ENCODE measurements at regions not wholly inside any gene's neighbourhood (a gene's known extent, or its start where the extent isn't known, plus 50 kb on each side); places are given as distances from the start of the nearest gene placed in this dataset.

GRCh38 chr2:7338961-7339360 lies 421.7 kb downstream of the RNF144A start:
- no peak overlapping the region for H2BK12ac ChIP-seq (ENCODE audit: insufficient read length, low read depth, low read length)
- Mint-ChIP-seq H3K27me3 (ENCODE audit: low read depth) (no peaks in the 10 kb centered on the region; the same call in none of the 2 replicates), H3K36me3 (ENCODE audit: insufficient read depth in 1 of 3, low read depth in 3 of 3) (peaks cover 0 to 5% (median 4%) of the 10 kb centered on the region in 3 experiments; a peak in 3 of 7 replicates), H3K4me1 (peaks cover 0 to 5% of the 10 kb centered on the region in 2 experiments; a peak in 1 of 4 replicates), H3K27ac (no peak overlapping the region; a peak in 1 of 7 replicates), H3K9me3 (peaks cover 0 to 3% of the 10 kb centered on the region in 2 experiments; a peak in 1 of 5 replicates), H3K4me3 (no peak overlapping the region)
- no peak overlapping the region for H2BK20ac ChIP-seq (ENCODE audit: low read depth, low read length, poor library complexity, severe bottlenecking)
- H3K9ac ChIP-seq (ENCODE audit: extremely low read depth, insufficient read length, low read length) = no peak overlapping the region
- H3K23ac ChIP-seq (ENCODE audit: insufficient read length, low read depth, low read length) = no peak overlapping the region
- no peak overlapping the region for H2BK15ac ChIP-seq (ENCODE audit: low read depth, low read length)
- no peak overlapping the region for H3K4ac ChIP-seq (ENCODE audit: low read depth, low read length)
- no peak overlapping the region for H3K27ac ChIP-seq (ENCODE audit: insufficient read length, low read depth, low read length)
- H4K91ac ChIP-seq (ENCODE audit: insufficient read length, low read depth, low read length) = no peak overlapping the region
- H3K27me3 ChIP-seq (ENCODE audit: insufficient read depth, low read length) = no peaks in the 10 kb centered on the region
- no peaks in the 10 kb centered on the region for H3K79me1 ChIP-seq (ENCODE audit: insufficient read depth, low read depth, low read length, poor library complexity, severe bottlenecking)
- H3K4me1 ChIP-seq (ENCODE audit: insufficient read depth, low read length) = no peaks in the 10 kb centered on the region
- no peak overlapping the region for H3K18ac ChIP-seq (ENCODE audit: insufficient read length, low read depth, low read length)
- H3K56ac ChIP-seq (ENCODE audit: insufficient read length, low read depth, low read length) = no peak overlapping the region
- H4K20me1 ChIP-seq (ENCODE audit: control insufficient read depth, insufficient read depth, insufficient read length) = no peaks in the 10 kb centered on the region
- no peaks in the 10 kb centered on the region for H3K79me2 ChIP-seq (ENCODE audit: insufficient read depth, low read length)
- H2BK120ac ChIP-seq (ENCODE audit: low read depth, low read length, poor library complexity, severe bottlenecking) = no peak overlapping the region
- TF ChIP-seq CTCF (conservative IDR thresholded peaks at IDR 0.05) = no peak
- H3K4me2 ChIP-seq (ENCODE audit: insufficient read depth, insufficient read length, low read length) = no peak overlapping the region
- H3K14ac ChIP-seq (ENCODE audit: insufficient read depth, low read length) = no peak overlapping the region
- H4K5ac ChIP-seq (ENCODE audit: insufficient read length, low read depth, low read length) = no peak overlapping the region
- no peak overlapping the region for H2BK5ac ChIP-seq (ENCODE audit: insufficient read length, low read length)
- H3K9me3 ChIP-seq (ENCODE audit: control insufficient read depth, low read depth, low read length) = no peaks in the 10 kb centered on the region
- no peak overlapping the region for H3T11ph ChIP-seq (ENCODE audit: low read length)
- H2AFZ ChIP-seq (ENCODE audit: low read length) = no peak overlapping the region
- no peaks in the 10 kb centered on the region for H3K23me2 ChIP-seq (ENCODE audit: insufficient read length, low read depth, low read length, poor library complexity, severe bottlenecking)
- no CpG with 5 or more reads among the region's 3 CpGs for WGBS (ENCODE audit: extremely low coverage, insufficient read length, low lambda C conversion rate)
- DNase-seq = no peak
- no peak overlapping the region for H4K8ac ChIP-seq (replicated peaks; ENCODE audit: insufficient read length, low read depth, low read length)
- H2AK5ac ChIP-seq (ENCODE audit: insufficient read length, low read length) = no peak overlapping the region

Measured in H9 (cell line).